Left ventricle myocardium inferior (tissue), 1 donor: ENCODE measurements at regions not wholly inside any gene's neighbourhood (a gene's known extent, or its start where the extent isn't known, plus 50 kb on each side); places are given as distances from the start of the nearest gene placed in this dataset.

Experiments
- DNase-seq: peaks from one replicate; pipeline ENCODE4 v3.0.0-alpha.2; 2020
- H3K27ac ChIP-seq: fragments of 200-600 bp; replicated peaks from 2 replicates; pipeline ENCODE4 v1.8.0; 2021
- H3K27me3 ChIP-seq: fragments of 200-600 bp; 2 replicates; pipeline ENCODE4 v1.8.0; 2021; ENCODE audit warnings: low read depth
- H3K36me3 ChIP-seq: fragments of 200-600 bp; 2 replicates; pipeline ENCODE4 v1.8.0; 2021
- H3K4me1 ChIP-seq: fragments of 200-600 bp; 2 replicates; pipeline ENCODE4 v1.8.0; 2021
- H3K4me3 ChIP-seq: fragments of 200-600 bp; 2 replicates; pipeline ENCODE4 v1.8.0; 2021; ENCODE audit warnings: mild to moderate bottlenecking, moderate library complexity
- H3K9me3 ChIP-seq: fragments of 200-600 bp; replicated peaks from 2 replicates; pipeline ENCODE4 v1.8.0; 2021
- intact Hi-C: fragments of 100-400 bp; cut with micrococcal nuclease; formaldehyde crosslinking; loops from one replicate; pipeline ENCODE4 v1.11.0; 2022
- TF ChIP-seq, protein P1 (sequence below): fragments of 200-600 bp; IDR thresholded peaks from 2 replicates; pipeline ENCODE4 v1.8.0; 2021; ENCODE audit warnings: antibody characterized with exemption, mild to moderate bottlenecking, borderline replicate concordance
- donor health status: DM: no; HTN: yes; CAD: no; lungs with severe emphysema.

DNA sequence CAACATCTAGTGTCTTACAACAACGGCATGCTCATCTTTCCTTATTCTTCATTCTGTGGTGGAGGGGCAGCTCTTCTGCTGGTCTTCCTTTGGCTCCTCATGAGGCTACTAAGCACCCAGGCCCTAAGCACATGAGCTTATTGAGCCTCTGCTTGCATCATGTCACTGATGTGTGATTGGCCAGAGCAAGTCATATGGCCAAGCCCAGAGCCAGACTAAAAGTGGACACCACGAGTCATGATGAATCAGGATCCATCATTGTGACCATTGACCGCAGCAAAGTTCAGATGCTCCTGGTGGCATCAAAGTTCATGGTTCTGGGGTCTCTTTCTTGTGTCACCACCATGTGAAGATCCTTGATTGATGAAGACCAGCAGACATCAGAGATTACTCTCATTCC, 192.0 kb upstream of the FOXA2 start:
- Histone ChIP-seq H3K36me3 (no peaks in the 10 kb centered on the region), H3K9me3 (no peaks in the 10 kb centered on the region), H3K4me3 (no peak overlapping the region), H3K27ac (no peak overlapping the region), H3K27me3 (no peaks in the 10 kb centered on the region), H3K4me1 (peaks cover 5% of the 10 kb centered on the region)
- no peak for DNase-seq
- TF ChIP-seq, protein P1, sequence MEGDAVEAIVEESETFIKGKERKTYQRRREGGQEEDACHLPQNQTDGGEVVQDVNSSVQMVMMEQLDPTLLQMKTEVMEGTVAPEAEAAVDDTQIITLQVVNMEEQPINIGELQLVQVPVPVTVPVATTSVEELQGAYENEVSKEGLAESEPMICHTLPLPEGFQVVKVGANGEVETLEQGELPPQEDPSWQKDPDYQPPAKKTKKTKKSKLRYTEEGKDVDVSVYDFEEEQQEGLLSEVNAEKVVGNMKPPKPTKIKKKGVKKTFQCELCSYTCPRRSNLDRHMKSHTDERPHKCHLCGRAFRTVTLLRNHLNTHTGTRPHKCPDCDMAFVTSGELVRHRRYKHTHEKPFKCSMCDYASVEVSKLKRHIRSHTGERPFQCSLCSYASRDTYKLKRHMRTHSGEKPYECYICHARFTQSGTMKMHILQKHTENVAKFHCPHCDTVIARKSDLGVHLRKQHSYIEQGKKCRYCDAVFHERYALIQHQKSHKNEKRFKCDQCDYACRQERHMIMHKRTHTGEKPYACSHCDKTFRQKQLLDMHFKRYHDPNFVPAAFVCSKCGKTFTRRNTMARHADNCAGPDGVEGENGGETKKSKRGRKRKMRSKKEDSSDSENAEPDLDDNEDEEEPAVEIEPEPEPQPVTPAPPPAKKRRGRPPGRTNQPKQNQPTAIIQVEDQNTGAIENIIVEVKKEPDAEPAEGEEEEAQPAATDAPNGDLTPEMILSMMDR = no peak
- intact Hi-C loops = no loop called here

DNA sequence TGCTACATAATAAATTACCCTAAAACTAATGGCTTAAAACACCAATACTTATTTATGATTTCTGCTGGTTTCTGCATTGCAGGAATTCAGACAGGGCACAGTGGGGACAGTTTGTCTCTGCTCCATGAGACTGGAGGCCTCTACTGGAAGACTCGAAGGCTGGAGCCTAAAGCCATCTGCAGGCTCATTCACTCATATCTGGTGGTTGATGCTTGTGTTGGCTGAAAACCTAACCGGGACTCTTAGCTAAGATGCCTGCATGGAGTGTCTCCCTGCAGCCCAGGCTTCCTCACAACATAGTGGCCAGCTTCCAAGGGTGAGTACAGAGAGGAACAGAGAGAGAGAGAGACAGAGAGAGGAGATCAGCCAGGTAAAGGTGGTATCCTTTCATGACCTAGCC, 195.5 kb upstream of the FOXA2 start:
- Histone ChIP-seq H3K27ac (no peak overlapping the region), H3K27me3 (no peaks in the 10 kb centered on the region), H3K9me3 (no peaks in the 10 kb centered on the region), H3K4me3 (no peak overlapping the region), H3K4me1 (no peaks in the 10 kb centered on the region), H3K36me3 (no peaks in the 10 kb centered on the region)
- TF ChIP-seq, protein P1 = no peak
- no peak for DNase-seq
- intact Hi-C loops = no loop called here

DNA sequence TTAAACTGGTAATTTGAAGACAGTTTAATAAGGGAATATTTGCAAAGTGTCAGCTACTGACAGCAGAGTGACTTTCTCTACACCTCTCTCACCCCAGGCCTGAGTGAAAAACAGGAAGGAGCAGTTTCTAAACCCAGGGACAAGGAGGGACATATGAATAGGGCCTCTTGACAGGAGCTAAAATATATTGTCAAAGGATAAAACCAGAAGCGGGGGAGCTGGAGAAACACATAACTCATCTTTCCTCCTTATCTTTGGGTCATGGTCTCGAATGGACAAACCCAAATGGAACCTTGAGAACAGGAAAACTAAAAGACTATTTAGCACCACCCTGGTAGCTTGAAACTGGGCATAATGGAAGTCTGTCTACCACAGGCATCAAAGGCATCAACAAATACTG, 197.5 kb upstream of the FOXA2 start:
- peaks cover 5% of the 10 kb centered on the region for H3K9me3 ChIP-seq
- TF ChIP-seq, protein P1 = no peak
- no peaks in the 10 kb centered on the region for H3K36me3 ChIP-seq
- no peaks in the 10 kb centered on the region for H3K4me1 ChIP-seq
- H3K27ac ChIP-seq = no peak overlapping the region
- peaks cover 9% of the 10 kb centered on the region for H3K27me3 ChIP-seq
- no peak for DNase-seq
- no peak overlapping the region for H3K4me3 ChIP-seq
- intact Hi-C loops = no loop called here

DNA sequence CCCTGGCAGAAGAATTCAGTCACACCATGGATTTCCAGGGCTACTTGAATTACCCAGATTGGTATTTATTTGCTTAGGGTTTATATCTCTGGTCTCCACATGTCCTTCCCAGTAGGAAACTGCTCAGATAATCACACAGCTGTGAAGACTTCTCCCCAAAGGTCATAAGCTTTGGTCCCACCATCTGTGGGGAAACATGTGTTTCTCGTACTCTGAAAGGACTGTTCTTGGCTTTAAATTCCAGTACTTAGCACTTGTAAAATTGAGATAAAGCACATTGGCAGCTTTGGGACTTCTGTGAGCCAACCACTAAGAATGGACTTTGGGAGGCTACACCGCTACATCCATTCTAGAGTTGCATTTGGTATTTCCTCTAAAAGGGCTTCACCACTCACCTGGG, 205.3 kb upstream of the FOXA2 start:
- Histone ChIP-seq H3K4me3 (no peak overlapping the region), H3K9me3 (peaks cover 5% of the 10 kb centered on the region), H3K36me3 (no peaks in the 10 kb centered on the region), H3K27me3 (peaks cover 28% of the 10 kb centered on the region), H3K27ac (no peak overlapping the region), H3K4me1 (peaks cover 17% of the 10 kb centered on the region)
- intact Hi-C loops = no loop called here
- TF ChIP-seq, protein P1 = no peak
- no peak for DNase-seq

GRCh38 chr20:22791396-22791795, 207.0 kb upstream of the FOXA2 start:
- DNase-seq = no peak
- H3K36me3 ChIP-seq = no peaks in the 10 kb centered on the region
- no peak overlapping the region for H3K27ac ChIP-seq
- H3K4me1 ChIP-seq = peaks cover 32% of the 10 kb centered on the region
- intact Hi-C loops = no loop called here
- H3K27me3 ChIP-seq = peaks cover 24% of the 10 kb centered on the region
- H3K9me3 ChIP-seq = no peaks in the 10 kb centered on the region
- TF ChIP-seq, protein P1 = no peak
- H3K4me3 ChIP-seq = no peak overlapping the region

DNA sequence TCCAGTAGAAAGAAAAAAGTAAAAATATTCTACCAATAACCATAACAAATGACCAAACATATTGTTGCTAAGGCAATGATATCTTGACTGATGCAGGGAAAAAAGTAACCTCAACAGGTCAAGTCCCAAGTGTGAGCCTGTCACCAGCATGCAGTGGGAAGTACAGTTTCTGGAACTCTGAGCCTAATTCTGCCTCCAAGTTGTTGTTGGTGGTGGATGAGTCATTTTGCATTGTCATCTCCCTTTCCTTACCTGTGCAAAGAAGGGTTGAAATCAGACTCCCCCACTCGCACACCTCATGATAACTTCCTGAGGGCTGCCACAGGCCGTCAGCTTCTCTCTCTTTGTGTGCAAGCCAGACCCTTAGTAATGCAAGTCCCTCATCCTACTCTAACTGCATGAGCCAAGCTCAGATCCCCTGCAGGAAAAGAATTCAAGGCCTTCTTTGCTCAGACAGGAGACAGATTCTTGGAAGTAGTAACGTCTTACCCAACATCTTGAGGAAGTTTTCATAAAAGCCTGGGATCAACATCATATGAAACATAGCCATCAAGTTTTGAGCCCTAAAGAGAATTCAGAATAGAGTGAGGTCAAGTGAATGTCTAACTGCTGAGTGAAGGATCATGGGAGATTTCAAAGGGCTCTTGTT, 207.6 kb upstream of the FOXA2 start:
- H3K4me3 ChIP-seq = no peak overlapping the region
- H3K36me3 ChIP-seq = no peaks in the 10 kb centered on the region
- H3K27me3 ChIP-seq = peaks cover 18% of the 10 kb centered on the region
- H3K27ac ChIP-seq = no peak overlapping the region
- H3K4me1 ChIP-seq = peaks cover 38% of the 10 kb centered on the region
- TF ChIP-seq, protein P1 = no peak
- no peaks in the 10 kb centered on the region for H3K9me3 ChIP-seq
- intact Hi-C loops = no loop called here
- no peak for DNase-seq
